Breast epithelium (tissue), 4 donors: ENCODE measurements at regions not wholly inside any gene's neighbourhood (a gene's known extent, or its start where the extent isn't known, plus 50 kb on each side); places are given as distances from the start of the nearest gene placed in this dataset.

ENCODE experiments used
- DNase-seq, 2 donors: peaks; one replicate each; pipeline ENCODE4 v3.0.0-alpha.2; 2019; ENCODE audit warnings: low spot score in 2 of 2
- H3K27ac ChIP-seq, 2 donors: fragments of 200-600 bp; sonication (generic) in 1 of 2; one replicate each; pipeline ENCODE4 v1.5.1; 2016 to 2019; ENCODE audit warnings: mild to moderate bottlenecking in 1 of 2
- H3K27me3 ChIP-seq, 2 donors: fragments of 200-600 bp; sonication (generic) in 1 of 2; one replicate each; pipeline versions ENCODE4 v1.5.1 to v1.6.0; 2017 to 2019; ENCODE audit warnings: control low read depth in 1 of 2, mild to moderate bottlenecking in 1 of 2
- H3K36me3 ChIP-seq: fragments of 200-600 bp; one replicate; pipeline ENCODE4 v1.5.1; 2019
- H3K4me1 ChIP-seq, 2 donors: fragments of 200-600 bp; sonication (generic); one replicate each; pipeline ENCODE4 v1.5.1; 2016 to 2019; ENCODE audit warnings: control low read depth in 1 of 2
- H3K4me3 ChIP-seq, 3 donors: fragments of 200-600 bp; sonication (generic); 1 replicate in 2 of 3; 2 replicates in 1 of 3; pipeline ENCODE4 v1.5.1; 2016 to 2019; ENCODE audit warnings: mild to moderate bottlenecking in 3 of 3, moderate library complexity in 2 of 3
- H3K9me3 ChIP-seq, 2 donors: fragments of 200-600 bp; sonication (generic) in 1 of 2; one replicate each; pipeline ENCODE4 v1.5.1; 2016 to 2019; ENCODE audit warnings: control low read depth in 1 of 2
- CTCF ChIP-seq, 3 donors: fragments of 450-650 bp; IDR thresholded peaks; one replicate each; pipeline ENCODE4 v1.5.1; 2016 to 2017; ENCODE audit warnings: antibody characterized with exemption in 3 of 3, mild to moderate bottlenecking in 3 of 3, moderate library complexity in 3 of 3
- POLR2A ChIP-seq: fragments of 450-650 bp; IDR thresholded peaks from one replicate; pipeline ENCODE4 v1.6.1; 2016; ENCODE audit warnings: antibody characterized with exemption, mild to moderate bottlenecking, moderate library complexity
- POLR2AphosphoS5 ChIP-seq, 3 donors: sonication (generic); formaldehyde crosslinking; IDR thresholded peaks; one replicate each; pipeline ENCODE4 v1.6.1; 2017; ENCODE audit warnings: antibody characterized with exemption in 3 of 3
- intact Hi-C: fragments of 100-400 bp; cut with DNase I; formaldehyde crosslinking; loops from one replicate; pipeline ENCODE4 v1.15.1; 2023; ENCODE audit warnings: low total_unique reads

GRCh38 chr13:69556540-69557196 lies 551.0 kb upstream of the ATXN8OS start:
- Histone ChIP-seq H3K27ac (no peak overlapping the region), H3K4me1 (no peaks in the 10 kb centered on the region), H3K9me3 (no peaks in the 10 kb centered on the region), H3K27me3 (no peaks in the 10 kb centered on the region), H3K36me3 (no peaks in the 10 kb centered on the region), H3K4me3 (no peak overlapping the region)
- DNase-seq: no peak
- intact Hi-C loops: no loop called here
- TF ChIP-seq POLR2A (no peak), POLR2AphosphoS5 (IDR thresholded peaks at IDR 0.05) (no peak), CTCF (IDR thresholded peaks at IDR 0.05) (no peak)

GRCh38 chr13:69553976-69554375 lies 553.6 kb upstream of the ATXN8OS start:
- Histone ChIP-seq H3K4me1 (no peaks in the 10 kb centered on the region), H3K27ac (no peak overlapping the region), H3K9me3 (no peaks in the 10 kb centered on the region), H3K27me3 (no peaks in the 10 kb centered on the region), H3K36me3 (no peaks in the 10 kb centered on the region), H3K4me3 (no peak overlapping the region)
- DNase-seq: no peak
- intact Hi-C loops: no loop called here
- TF ChIP-seq POLR2A (no peak), CTCF (IDR thresholded peaks at IDR 0.05) (no peak), POLR2AphosphoS5 (IDR thresholded peaks at IDR 0.05) (no peak)

GRCh38 chr13:69551193-69551592 lies 556.4 kb upstream of the ATXN8OS start:
- TF ChIP-seq POLR2AphosphoS5 (IDR thresholded peaks at IDR 0.05) (no peak), POLR2A (no peak), CTCF (IDR thresholded peaks at IDR 0.05) (no peak)
- Histone ChIP-seq H3K4me1 (no peaks in the 10 kb centered on the region), H3K36me3 (no peaks in the 10 kb centered on the region), H3K27me3 (no peaks in the 10 kb centered on the region), H3K9me3 (no peaks in the 10 kb centered on the region), H3K4me3 (no peak overlapping the region), H3K27ac (no peak overlapping the region)
- intact Hi-C loops: no loop called here
- DNase-seq: no peak

DNA sequence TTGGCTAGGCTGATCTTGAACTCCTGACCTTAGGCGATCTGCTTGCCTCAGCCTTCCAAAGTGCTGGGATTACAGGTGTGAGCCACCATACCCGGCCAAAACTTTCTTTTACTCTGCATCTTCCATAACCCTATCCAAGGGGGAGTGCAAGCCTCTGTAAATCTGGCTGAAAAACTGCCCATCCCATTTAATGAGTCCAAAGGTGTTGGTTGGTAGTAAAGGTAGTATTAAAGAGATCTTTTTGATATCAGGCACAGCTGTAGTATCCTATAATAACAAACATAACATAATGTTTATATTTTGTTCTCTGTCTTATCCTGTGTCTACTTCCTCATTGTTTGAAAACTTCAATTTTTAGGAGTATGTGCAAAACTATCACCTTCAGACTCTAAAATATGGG lies 559.8 kb upstream of the ATXN8OS start:
- intact Hi-C loops: no loop called here
- TF ChIP-seq POLR2AphosphoS5 (IDR thresholded peaks at IDR 0.05) (no peak), POLR2A (no peak), CTCF (IDR thresholded peaks at IDR 0.05) (no peak)
- H3K9me3 ChIP-seq: no peaks in the 10 kb centered on the region
- H3K4me3 ChIP-seq: no peak overlapping the region
- no peak overlapping the region for H3K27ac ChIP-seq
- no peaks in the 10 kb centered on the region for H3K27me3 ChIP-seq
- H3K36me3 ChIP-seq: no peaks in the 10 kb centered on the region
- H3K4me1 ChIP-seq: no peaks in the 10 kb centered on the region
- DNase-seq: no peak

- no peak overlapping the region for H3K27ac ChIP-seq
- no peak for DNase-seq
- no peaks in the 10 kb centered on the region for H3K9me3 ChIP-seq
- H3K27me3 ChIP-seq: no peaks in the 10 kb centered on the region
- H3K36me3 ChIP-seq: no peaks in the 10 kb centered on the region
- no peak overlapping the region for H3K4me3 ChIP-seq
- intact Hi-C loops: no loop called here
- no peaks in the 10 kb centered on the region for H3K4me1 ChIP-seq
- TF ChIP-seq CTCF (IDR thresholded peaks at IDR 0.05) (no peak), POLR2A (no peak), POLR2AphosphoS5 (IDR thresholded peaks at IDR 0.05) (no peak)
These were observed 562.1 kb upstream of the ATXN8OS start for GRCh38 chr13:69545551-69545950.
